COLO668 (cell line): ENCODE measurements at regions not wholly inside any gene's neighbourhood (a gene's known extent, or its start where the extent isn't known, plus 50 kb on each side); places are given as distances from the start of the nearest gene placed in this dataset.
"Not testable (repeated sequence)": the region's sequence is repeated elsewhere in the genome, so short reads cannot be mapped to it uniquely, and the experiment has no call there.

Source experiments
- DNase-seq: peaks from one replicate; lab custom pipeline; 2025; ENCODE audit not compliant: unreplicated experiment; lab: John Stamatoyannopoulos, UW

- peak; percentile 79 for DNase-seq
These were observed 139.1 kb upstream of the TRPC4 start for GRCh38 chr13:38008636-38009035.

GRCh38 chr13:38002606-38003005, 133.0 kb upstream of the TRPC4 start:
- DNase-seq = peak; percentile 59

GRCh38 chr13:37997641-37998040, 128.1 kb upstream of the TRPC4 start:
- DNase-seq = no peak

- DNase-seq = no peak
These were observed 125.5 kb upstream of the TRPC4 start for GRCh38 chr13:37995092-37995491.

- DNase-seq = no peak
These were observed 117.2 kb upstream of the TRPC4 start for GRCh38 chr13:37986811-37987210.

- DNase-seq = no peak
These were observed 115.7 kb upstream of the TRPC4 start for GRCh38 chr13:37985281-37985680.

GRCh38 chr13:37984357-37984756, 114.8 kb upstream of the TRPC4 start:
- DNase-seq = no peak

GRCh38 chr13:37981932-37982331, 112.4 kb upstream of the TRPC4 start:
- DNase-seq = no peak

- no peak for DNase-seq
These were observed 109.1 kb upstream of the TRPC4 start for GRCh38 chr13:37978680-37979079.

GRCh38 chr13:37968555-37968954, 99.0 kb upstream of the TRPC4 start:
- DNase-seq = no peak

- no peak for DNase-seq
These were observed 96.7 kb upstream of the TRPC4 start for GRCh38 chr13:37966266-37966665.

- no peak for DNase-seq
These were observed 90.9 kb upstream of the TRPC4 start for GRCh38 chr13:37960427-37960826.

- no peak for DNase-seq
These were observed 89.7 kb upstream of the TRPC4 start for GRCh38 chr13:37959284-37959683.

GRCh38 chr13:37956536-37956935, 87.0 kb upstream of the TRPC4 start:
- no peak for DNase-seq

GRCh38 chr13:37954597-37954996, 85.0 kb upstream of the TRPC4 start:
- not testable (repeated sequence) for DNase-seq

- DNase-seq = no peak
These were observed 84.6 kb upstream of the TRPC4 start for GRCh38 chr13:37954191-37954590.

- DNase-seq = no peak
These were observed 84.1 kb upstream of the TRPC4 start for GRCh38 chr13:37953696-37954095.

- DNase-seq = no peak
These were observed 80.4 kb upstream of the TRPC4 start for GRCh38 chr13:37950016-37950415.

- DNase-seq = no peak
These were observed 78.0 kb upstream of the TRPC4 start for GRCh38 chr13:37947419-37948140.

GRCh38 chr13:37945651-37946575, 76.3 kb upstream of the TRPC4 start:
- no peak for DNase-seq

- no peak for DNase-seq
These were observed 75.4 kb upstream of the TRPC4 start for GRCh38 chr13:37944869-37945442.
